SK-N-SH treated with all-trans-retinoic acid at 6 μM for 48 hours (cell line): ENCODE measurements at regions not wholly inside any gene's neighbourhood (a gene's known extent, or its start where the extent isn't known, plus 50 kb on each side); places are given as distances from the start of the nearest gene placed in this dataset.

Experiments
- CREB5 ChIP-seq: fragments of 250-450 bp; sonication (Bioruptor Pico); IDR thresholded peaks from 2 replicates; pipeline ENCODE4 v1.5.1; 2020; ENCODE audit warnings: low read depth, mild to moderate bottlenecking, moderate library complexity
- ZC3H10 ChIP-seq: fragments of 250-450 bp; sonication (Bioruptor Pico); IDR thresholded peaks from 2 replicates; pipeline ENCODE4 v1.5.1; 2021; ENCODE audit warnings: mild to moderate bottlenecking, moderate library complexity
- ZFP3 ChIP-seq: fragments of 250-450 bp; sonication (Bioruptor Pico); IDR thresholded peaks from 2 replicates; pipeline ENCODE4 v1.5.0; 2020; ENCODE audit warnings: mild to moderate bottlenecking, moderate library complexity
- ZNF70 ChIP-seq: fragments of 450-650 bp; formaldehyde crosslinking; IDR thresholded peaks from 2 replicates; pipeline ENCODE4 v1.5.0; 2020; ENCODE audit warnings: mild to moderate bottlenecking, moderate library complexity

GRCh38 chr6:125469915-125470314 lies 168.1 kb upstream of the HDDC2 start:
- TF ChIP-seq ZC3H10 (CRISPR knock-in tag) (no peak), CREB5 (CRISPR knock-in tag) (no peak), ZFP3 (no peak), ZNF70 (CRISPR knock-in tag) (no peak)
